ENCODE measurements at regions not wholly inside any gene's neighbourhood (a gene's known extent, or its start where the extent isn't known, plus 50 kb on each side); places are given as distances from the start of the nearest gene placed in this dataset.

DNA sequence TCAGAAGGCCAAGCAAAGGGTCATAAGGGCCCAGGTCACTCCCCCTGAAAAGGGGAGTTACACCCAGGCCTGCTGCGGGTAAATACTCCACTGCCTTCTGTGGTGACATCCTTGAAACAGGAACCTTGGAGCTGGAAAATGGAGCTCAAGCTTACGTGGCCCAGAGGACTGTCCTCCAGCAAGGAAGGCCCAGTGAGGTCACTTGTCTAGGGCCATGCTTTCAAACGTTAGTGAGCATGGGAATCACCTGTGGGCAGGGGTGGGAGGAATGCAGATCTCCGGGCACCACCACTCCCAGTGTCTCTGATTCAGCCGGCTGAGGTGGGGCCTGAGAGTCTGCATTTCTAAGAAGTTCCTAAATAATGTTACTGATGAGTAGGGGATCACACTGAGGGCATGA lies 140.5 kb upstream of the CCND2 start:
- no peak for FAIRE-seq

DNA sequence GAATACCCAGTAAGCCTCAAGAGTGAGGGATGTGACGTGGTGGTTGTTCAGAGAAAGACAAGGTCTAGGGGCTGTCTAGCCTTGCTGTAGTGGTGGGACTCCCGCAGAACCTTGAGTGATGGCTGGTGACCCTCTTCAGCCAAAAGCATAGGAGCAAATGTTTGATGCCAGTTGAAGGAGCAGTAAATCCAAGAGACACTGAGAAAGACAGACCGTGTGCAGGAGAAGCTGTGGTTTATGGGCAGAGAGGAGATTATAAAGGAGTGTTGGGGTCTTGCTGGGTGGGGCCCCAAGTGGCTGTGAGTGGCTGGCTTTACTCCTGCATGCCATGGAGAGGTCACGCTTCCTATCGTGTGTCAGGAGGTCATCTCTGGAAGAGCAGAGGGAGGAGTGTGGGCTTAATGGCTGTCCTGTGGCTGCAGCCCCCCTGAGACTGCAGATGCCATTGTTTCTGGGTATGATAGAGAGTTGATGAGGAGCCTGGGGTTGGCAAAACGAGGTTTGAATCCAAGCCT lies 152.0 kb upstream of the CCND2 start:
- FAIRE-seq, result no peak

DNA sequence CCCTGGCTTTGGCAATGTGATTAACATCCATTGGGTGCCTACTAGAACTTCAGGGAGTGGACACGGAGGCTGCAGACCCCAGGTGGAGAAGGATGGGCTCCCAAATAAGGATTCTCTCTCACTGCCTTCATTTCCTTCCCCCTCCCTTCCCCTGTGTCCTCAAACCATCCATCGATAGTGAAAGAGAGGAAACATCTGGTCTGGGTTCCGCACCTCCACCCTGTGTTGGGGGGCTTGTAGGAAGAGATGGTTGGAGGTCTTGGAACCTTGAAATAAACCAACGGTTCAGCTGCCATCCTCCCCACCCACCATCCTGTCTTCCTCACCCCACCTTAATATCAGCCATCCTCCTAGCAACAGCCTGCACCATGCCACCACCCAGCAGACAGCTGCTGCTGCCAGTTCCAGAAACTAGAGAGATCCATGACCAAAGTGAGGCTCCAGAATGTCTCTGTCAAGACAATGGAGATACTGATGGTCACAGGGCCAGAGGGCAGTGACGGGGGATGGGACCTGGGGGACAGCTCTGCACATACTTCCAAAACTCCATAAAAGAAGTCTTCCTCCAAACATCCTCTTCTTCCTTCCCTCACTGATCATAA lies 153.1 kb upstream of the CCND2 start:
- no peak for FAIRE-seq

DNA sequence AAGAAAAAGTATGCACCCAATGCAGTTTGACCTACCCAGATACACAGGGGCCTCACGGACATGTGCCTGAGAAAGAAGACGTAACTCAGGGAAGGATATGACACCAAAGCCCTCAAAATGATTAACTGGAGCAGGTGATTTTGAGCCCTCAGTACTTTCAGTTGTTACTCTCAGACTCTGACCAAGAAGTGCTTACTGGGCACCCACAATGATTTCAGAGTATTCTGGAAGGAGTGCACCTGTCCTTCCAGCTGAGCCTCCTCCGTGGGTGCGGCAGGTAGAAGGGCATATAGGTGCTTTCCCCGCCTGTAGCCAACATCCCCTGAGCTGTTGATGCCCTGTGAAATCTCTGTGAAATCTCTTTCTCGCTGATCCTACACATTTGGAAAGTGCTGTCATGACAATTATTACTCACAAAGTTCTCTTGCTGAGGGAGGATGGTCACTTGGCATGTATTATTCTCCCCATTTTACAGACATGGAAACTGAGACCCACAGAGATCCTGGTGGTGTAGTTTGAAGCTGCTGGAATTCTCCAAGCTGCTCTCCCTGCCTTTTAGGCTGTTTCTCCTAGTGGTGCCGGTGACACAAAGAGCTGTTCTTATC lies 154.3 kb upstream of the CCND2 start:
- no peak for FAIRE-seq

DNA sequence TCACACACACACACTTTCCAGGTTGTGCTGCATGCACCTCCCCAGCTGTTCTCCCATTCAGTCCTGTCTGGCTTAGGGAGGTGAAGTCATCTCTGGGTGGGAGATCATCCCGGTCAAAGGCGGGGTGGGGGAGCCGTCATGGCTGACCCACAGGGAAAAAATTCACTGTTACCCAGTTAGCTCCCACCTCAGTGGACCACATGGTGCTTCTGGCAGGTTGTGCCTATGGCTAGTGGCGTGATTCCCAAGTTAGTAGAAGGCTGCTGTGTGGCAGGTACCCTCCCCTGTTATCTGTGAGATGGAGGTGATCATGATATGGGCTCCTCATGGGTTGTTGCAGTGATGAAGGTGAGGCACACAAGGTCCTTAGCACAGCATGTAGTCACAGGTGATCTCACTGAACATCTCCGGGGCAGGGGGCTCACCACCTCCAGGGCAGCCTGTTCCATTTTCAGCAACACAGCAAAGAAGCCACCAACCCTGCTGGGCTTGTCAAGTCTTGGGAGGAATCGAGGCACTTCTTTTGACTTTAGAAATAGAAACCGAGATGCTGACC lies 154.9 kb upstream of the CCND2 start:
- FAIRE-seq, result no peak

DNA sequence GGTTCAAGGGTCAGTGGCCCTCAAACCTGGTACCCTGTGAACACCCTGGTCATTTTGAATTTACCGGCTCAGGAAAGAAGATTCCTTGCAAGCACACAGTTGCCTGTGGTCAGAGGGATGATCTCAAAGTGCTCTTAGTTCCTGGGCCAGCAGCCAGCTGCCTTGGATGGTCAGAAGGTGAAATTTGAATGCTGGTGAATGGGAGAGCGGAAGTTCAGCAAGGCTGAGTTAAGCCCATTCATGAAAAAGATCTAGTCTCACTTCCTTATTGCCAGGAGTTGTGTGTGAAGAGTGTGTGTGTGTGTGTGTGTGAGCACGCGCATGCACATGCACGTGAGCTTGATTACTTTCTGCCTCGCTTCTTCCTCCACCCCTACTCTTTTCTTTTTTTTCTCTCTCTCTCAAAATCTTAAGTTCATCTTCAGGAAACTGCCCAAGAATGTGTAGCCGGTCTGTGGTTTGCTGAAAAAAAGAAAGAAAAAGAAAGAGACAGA lies 155.5 kb upstream of the CCND2 start:
- no peak for FAIRE-seq

DNA sequence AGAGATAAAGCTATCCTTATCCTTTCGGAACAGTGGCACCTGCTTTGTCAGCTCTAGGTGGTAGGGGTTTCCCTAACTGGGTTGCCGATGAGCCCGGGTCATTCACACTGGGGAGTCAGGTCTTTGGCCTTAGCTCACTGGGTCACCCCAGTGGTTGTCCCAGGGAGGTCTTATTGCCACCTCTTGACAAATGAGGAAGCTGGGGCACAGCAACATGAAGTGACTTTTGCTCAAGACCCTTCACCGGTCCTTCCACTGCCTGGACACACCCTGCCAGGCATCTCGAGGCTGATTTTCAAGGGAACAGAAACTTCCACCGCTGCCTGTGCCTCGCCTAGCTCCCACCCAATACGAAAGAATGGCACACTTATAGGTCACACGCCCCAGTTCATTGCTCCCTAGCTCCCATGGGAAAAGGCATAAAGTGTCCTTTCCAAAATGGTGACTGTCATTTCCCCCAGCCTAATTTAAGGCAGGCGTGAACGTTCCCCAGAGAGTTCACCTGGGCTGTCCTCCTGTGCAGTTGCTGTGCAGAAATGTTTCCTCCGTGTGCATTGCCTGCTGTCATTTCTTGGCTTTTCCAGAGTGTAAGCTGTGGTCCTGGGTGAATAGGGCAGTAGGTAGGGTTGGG lies 156.1 kb upstream of the CCND2 start:
- FAIRE-seq, result no peak

DNA sequence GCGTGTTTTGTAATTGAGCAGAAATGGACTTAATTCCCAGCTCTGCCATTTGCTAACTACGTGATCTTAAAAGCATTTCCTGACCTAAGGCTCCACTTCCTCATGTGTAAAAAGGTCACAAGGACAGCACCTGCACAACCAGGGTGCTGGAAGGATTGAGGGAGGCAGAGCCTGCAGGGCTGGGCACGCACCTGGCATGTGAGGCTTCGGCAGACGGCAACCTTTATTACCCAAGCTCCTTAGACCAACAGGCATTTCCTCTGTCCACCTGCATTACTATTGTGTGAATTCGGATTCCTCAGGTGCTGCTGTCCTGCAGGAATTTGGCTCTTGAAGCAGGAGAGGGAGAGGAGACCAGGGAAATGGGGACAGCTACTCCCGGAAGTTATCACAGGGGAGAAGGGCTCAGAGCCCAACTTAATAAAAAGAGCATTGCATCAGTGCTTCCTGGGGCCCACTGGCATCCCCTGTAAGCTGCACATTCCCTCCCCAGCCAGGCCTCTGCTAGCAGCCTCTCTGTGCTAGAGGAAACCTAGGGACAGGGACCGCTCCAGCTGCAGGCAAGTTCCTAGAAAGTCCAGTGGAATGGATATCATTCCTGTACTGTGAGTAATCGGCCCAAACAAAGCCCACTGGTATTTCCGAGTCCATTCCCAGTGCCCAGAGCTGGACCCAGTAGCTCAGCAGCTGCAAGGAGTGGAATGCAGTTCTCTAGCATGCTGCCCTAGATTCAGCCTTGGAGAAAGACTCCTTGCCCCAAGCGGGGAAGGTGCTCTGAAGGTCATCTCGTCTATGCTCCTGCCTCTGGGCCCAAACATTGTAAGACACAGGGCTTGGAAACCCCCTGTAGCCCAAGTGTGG lies 157.1 kb upstream of the CCND2 start:
- FAIRE-seq, result no peak

DNA sequence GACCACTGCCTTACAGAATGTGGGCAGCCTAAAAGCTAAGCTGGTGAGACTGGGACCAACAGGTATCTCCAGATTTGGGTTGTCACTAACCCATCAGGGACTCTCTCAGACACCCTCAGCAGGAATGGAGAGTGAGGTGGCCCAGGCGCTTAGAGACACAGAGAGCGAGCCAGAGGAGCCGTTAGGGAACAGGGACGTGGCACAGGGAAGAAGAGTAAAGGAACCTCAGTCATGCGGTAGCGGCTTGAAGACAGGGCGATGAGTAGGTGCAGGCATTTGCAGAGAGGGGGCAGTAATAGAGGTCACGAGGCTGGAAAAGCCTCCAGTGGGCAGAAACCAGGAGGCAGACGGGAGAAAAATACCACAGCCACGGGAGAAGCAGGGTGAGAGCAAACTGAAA lies 158.0 kb upstream of the CCND2 start:
- no peak for FAIRE-seq

DNA sequence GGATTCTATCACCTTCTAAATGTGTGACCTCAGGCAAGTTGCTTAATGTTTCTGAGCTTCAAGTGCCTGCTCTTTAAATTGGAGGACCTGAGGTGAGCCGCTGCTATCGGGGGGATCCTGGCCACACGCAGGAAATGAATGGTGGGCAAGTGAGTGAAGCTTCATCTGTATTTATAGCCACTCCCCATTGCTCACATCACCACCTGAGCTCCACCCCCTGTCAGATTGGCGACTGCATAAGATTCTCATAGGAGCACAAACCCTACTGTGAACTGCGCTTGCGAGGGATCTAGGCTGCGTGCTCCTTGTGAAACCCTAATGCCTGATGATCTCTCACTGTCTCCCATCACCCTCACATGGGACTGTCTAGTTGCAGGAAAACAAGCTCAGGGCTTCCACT lies 158.6 kb upstream of the CCND2 start:
- no peak for FAIRE-seq

DNA sequence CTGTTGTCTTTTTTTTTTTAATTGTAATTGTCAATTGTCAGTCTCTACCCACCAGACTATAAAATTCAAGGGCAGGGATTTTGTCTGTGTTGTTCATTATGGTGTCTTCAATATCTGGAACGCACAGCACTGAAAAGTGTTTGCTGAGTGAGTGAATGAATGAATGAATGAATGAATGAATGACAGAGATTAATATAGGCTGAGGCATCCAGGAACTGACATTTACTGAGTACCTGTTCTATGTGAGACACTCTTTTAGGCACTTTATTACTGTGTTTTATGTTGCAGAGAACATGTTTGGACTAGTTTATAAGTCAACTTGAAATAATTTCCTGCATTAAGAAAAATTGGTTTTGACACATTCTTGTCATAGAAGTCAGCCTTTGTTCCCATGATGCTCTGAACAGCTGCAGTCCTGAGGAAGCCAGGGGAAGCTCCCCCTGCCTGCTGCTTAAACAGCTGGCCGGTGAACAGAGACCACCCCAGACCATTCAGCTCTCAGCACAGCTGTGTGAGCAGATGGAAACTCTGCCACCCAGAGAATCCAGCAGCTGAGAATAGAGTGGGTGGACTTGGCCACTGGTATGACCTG lies 160.7 kb upstream of the CCND2 start:
- no peak for FAIRE-seq

DNA sequence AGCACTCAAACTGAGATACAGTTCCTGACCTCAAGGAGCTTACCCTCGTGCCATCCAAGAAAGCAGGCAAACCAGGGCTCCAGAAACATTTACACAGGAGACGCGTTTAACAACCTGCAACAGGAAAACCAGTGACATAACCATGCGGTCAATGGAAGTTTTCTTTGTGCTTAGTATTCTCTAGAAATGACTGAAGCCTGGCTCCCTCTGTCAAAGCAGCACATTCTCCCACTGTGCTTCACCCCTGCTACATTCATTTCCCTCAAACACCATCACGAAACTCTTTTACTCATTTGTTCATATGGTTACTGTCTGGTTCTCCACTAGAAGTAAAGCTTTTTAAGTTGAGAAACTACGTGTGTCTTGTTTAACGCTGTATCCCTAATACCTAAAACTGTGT lies 161.3 kb upstream of the CCND2 start:
- FAIRE-seq, result no peak

DNA sequence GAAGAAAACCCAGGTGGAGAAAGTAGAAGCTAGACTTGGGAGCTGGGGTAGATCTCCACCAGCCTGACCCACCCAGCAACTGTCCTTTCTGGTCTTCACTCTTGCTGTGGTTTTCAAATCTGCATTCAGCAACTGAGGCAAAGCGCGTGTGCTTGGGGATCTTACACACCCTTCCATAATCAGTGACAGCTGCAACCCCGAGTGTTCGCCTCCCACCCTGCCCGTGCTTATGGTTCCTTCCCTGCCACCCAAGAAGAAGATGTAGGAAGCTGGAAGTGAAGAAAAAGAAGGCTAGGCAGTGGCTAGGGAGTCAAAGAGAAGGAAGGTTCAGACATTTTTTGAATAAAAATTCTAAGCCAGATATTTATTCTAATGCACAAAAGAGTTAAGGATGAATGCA lies 162.6 kb upstream of the CCND2 start:
- no peak for FAIRE-seq

DNA sequence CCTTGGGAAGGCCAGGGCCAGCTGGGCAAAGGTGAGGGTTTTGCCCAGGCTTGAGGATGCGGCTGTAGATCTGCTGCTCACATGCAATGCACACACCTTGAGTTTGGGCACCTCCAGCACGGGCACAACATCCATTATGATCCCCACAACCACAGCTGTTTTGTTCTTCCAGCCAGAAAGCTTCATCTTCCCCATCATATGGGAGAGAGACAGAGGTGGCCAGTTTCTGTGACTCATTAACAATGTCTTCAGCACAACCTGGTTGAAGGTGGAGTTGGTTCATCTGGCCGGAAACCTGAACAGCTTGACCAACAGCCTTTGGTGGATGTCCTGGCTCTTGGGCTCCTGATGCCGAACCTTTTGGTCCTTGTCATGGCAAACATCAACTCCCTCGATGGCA lies 163.7 kb upstream of the CCND2 start:
- FAIRE-seq, result no peak

DNA sequence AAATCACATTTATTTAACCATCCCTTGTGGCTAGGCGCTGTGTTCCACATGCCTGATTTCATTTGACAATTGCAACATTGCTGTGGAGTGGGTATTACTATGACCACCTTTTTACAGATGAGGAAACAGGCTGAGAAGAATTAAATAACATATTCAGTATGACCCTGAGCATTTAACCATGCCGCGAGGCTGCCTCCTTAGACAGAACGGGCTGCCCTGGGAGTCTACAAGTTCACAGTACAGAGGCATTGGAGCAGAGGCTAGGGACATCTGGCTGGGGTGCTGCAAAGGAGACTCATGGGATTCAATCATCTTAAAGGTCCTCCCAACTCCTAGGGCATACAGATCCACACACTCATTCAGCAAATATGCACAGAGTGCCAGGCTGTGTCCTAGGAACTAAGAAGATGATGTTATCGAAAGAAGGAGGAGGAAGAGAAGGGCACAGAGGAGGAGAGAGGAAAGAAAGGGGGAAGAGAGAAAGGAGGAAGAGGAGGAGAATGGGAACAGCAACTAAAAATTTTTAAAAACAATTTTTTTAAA lies 164.7 kb upstream of the CCND2 start:
- FAIRE-seq, result no peak

DNA sequence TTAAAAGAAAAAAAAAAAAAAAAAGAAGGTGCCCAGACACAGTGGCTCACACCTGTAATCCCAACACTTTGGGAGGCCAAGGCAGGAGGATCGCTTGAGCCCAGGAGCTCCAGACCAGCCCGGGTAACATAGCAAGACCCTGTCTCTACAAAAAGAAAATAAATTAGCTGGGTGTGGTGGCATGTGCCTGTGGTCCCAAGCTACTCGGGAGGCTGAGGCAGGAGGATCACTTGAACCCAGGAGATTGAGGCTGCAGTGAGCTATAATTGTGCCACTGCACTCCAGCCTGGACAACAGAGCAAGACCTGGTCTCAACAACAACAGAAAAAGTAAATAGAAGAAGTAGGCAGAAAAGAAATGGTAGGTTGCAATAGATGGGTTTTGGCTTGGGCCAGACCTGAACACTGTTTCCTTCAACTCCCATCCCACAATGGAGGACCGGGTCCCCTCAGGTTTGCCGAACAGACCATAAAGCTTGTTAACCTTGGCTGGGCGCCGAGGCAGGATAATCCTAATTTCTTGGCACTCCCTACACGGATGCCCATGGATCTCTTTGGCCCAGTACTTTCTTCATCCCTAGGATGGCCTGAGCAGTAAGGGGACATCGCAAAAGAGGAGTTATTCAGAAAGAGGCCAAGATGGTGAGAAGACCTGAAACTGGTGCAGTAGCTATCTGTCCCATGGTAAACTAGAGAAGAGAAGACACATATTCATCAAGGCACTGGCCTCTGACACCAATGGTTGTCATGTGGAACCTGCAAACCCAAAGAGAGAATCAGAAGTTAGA lies 165.5 kb upstream of the CCND2 start:
- no peak for FAIRE-seq

DNA sequence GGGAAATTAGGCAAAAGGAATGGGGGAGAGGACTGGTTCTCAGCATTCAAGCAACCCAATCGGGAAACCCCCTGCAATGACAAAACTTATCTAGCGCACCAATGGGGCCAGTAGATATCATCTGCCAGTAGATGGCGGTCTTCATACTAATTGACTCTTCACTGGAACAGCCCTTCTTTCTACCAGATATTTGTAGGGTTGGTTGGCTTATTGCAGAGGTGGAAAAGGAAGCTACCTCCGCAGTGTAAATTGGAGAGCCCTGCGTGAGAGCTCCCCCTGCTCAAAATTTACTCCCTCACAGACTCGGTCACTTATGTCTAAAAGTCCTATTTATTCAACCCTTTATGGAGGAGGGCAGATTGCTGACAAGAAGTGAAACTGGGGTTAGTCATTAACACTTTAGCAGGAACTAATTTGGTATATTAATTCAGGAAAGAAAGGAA lies 166.1 kb upstream of the CCND2 start:
- no peak for FAIRE-seq

DNA sequence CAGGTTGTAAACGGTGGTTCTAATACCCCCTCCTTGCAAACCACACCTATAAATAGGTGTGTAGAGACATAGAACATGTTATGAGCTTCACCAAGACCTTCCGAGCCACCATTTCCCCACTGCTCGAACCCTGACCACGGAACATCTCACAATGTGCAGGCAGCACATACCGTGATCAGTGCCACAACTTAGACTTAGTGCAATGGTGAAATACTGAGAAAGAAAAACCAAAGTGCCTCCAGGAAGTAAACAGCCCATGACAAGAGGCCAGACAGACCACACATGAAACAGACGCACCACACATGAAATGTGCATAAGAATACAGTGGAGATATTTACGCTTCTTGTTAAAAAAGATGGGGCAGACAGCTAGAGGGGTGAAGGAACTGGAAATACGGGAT lies 166.9 kb upstream of the CCND2 start:
- FAIRE-seq, result no peak

DNA sequence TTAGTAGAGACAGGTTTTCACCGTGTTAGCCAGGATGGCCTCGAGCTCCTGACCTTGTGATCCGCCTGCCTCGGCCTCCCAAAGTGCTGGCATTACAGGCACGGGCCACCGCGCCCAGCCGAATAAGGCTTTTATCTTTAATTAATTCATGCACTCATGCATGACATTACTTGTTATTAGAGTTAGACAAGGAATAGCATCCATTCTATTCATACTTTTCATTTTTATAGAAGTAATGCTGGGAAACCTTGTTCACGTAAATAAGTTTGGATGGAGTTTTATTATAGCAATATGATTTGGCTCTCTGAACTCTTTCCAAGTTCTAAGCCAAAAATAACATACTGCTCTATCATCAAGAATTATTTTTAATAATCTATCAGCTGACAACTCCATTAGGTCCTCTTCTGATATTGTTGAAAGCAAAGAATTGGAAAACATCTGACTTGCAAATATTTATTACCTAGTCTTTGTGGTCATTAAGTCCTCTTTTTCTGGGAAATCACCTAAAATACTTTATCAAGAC lies 168.8 kb upstream of the CCND2 start:
- no peak for FAIRE-seq

DNA sequence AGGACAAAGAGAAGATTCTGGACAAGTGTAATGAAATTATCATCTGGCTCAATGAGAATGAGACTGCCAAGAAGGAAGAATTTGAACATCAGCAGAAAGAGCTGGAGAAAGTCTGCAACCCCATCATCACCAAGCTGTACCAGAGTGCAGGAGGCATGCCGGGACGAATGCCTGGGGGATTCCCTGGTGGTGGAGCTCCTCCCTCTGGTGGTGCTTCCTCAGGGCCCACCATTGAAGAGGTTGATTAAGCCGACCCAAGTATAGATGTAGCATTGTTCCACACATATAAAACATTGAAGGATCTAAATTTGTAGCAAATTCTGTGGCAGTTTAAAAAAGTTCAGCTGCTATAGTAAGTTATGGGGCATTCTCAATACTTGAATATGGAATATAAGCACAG lies 174.3 kb upstream of the CCND2 start:
- no peak for FAIRE-seq

Data from TTC549 (cell line).